ENCODE measurements at regions not wholly inside any gene's neighbourhood (a gene's known extent, or its start where the extent isn't known, plus 50 kb on each side); places are given as distances from the start of the nearest gene placed in this dataset.

DNA sequence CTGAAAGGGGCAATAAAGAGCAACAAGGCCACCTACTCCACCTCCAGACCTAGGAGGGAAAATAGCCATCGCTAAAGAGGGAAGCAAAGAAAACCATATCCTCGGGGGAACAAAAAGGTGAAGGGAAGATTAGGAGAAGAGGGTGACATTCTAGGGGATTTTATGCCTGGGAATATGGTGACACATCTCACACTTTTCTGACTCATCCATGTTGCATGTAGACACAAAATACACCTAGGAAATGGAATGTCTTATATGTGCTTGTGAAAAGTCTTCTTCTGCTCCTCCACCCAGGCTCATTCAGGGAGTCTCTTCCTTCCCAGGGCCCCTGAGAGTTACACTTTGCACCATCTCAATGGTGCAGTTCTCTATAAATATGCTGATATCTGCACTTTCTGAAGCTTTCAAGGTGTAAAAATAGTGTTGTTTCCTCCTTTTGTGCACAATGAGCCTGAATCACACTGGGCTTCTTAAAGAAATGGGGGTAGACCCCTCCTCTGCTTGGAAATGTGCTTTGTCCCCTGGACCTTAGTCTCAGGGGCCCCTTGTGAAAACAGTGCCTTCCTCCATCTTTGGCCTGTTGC lies 195.9 kb downstream of the CYYR1 start:
- DNase-seq (ENCODE audit: low spot score, unreplicated experiment): no peak
- Mint-ChIP-seq H3K9me3 (ENCODE audit: low read depth) (no peaks in the 10 kb centered on the region), H3K27ac (no peak overlapping the region), H3K4me1 (ENCODE audit: low read depth) (no peaks in the 10 kb centered on the region), H3K36me3 (ENCODE audit: insufficient read depth) (no peaks in the 10 kb centered on the region), H3K4me3 (ENCODE audit: low read depth) (no peak overlapping the region), H3K27me3 (no peaks in the 10 kb centered on the region)
- TF ChIP-seq CTCF (IDR thresholded peaks at IDR 0.05; ENCODE audit: unreplicated experiment): no peak

GRCh38 chr21:26374817-26375216 lies 198.3 kb downstream of the CYYR1 start:
- Mint-ChIP-seq H3K9me3 (ENCODE audit: low read depth) (no peaks in the 10 kb centered on the region), H3K27me3 (no peaks in the 10 kb centered on the region), H3K27ac (no peak overlapping the region), H3K4me3 (ENCODE audit: low read depth) (no peak overlapping the region), H3K4me1 (ENCODE audit: low read depth) (no peaks in the 10 kb centered on the region), H3K36me3 (ENCODE audit: insufficient read depth) (no peaks in the 10 kb centered on the region)
- no peak for TF ChIP-seq CTCF (IDR thresholded peaks at IDR 0.05; ENCODE audit: unreplicated experiment)
- no peak for DNase-seq (ENCODE audit: low spot score, unreplicated experiment)

DNA sequence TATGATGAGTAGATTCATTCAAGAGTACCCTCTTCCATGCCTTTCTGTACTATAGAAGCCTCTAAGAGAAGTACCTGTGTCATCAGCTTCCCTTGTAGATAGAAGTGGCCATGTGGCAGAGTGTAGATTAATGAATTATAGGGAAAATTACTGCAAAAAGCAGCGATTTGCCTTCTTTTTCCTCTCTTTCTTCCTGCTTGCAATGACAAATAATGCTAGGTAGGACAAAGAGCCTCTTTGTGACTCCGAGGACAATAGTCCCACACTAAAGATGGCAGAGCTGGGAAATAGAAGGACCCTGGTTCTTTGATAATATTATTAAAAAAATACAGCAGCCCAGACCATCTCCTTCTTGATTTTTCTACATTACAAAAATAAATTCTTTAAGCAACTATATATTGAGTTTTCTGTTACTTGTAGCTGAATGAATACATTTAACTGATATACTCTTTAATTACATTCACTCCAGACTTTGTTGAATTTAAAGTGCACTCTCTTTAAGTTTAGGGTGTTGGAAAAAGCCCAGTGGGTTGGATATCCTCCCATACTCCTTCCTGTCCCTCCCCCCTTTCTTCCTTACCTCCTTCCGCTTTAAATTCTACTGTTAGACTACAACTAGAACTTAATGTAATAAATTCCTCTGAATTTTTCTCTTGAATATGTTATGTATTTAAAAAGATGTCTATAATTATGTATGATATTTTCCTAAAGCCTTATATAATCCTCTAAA lies 198.2 kb upstream of the APP start:
- Mint-ChIP-seq H3K27ac (no peak overlapping the region), H3K27me3 (no peaks in the 10 kb centered on the region), H3K36me3 (ENCODE audit: insufficient read depth) (no peaks in the 10 kb centered on the region), H3K4me1 (ENCODE audit: low read depth) (peaks cover 5% of the 10 kb centered on the region), H3K9me3 (ENCODE audit: low read depth) (no peaks in the 10 kb centered on the region), H3K4me3 (ENCODE audit: low read depth) (no peak overlapping the region)
- TF ChIP-seq CTCF (IDR thresholded peaks at IDR 0.05; ENCODE audit: unreplicated experiment): no peak
- DNase-seq (ENCODE audit: low spot score, unreplicated experiment): no peak

- no peak for TF ChIP-seq CTCF (IDR thresholded peaks at IDR 0.05; ENCODE audit: unreplicated experiment)
- H3K4me1 Mint-ChIP-seq (ENCODE audit: low read depth): peaks cover 5% of the 10 kb centered on the region
- no peaks in the 10 kb centered on the region for H3K27me3 Mint-ChIP-seq
- H3K27ac Mint-ChIP-seq: no peak overlapping the region
- H3K4me3 Mint-ChIP-seq (ENCODE audit: low read depth): no peak overlapping the region
- no peaks in the 10 kb centered on the region for H3K36me3 Mint-ChIP-seq (ENCODE audit: insufficient read depth)
- H3K9me3 Mint-ChIP-seq (ENCODE audit: low read depth): no peaks in the 10 kb centered on the region
- no peak for DNase-seq (ENCODE audit: low spot score, unreplicated experiment)
Measured at GRCh38 chr21:26366781-26367180, 196.2 kb upstream of the APP start.

DNA sequence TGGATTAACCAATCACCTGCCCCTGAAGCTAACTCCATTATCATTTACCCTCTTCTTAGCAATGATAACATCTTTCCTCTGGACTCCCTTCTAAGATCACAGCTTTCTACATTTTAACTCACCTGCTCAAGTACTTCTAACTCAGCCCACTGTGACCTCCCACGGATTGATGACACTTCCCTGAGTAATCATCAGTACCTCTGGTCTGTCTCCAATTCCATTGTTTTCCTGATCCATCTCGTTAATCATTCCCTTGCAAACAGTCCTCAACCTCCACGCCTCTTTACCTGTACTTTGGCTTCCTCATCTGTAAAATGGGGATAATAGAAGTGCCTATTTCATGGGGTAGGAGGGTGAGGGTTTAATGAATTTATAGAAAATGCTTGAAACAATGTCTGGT lies 195.3 kb upstream of the APP start:
- Mint-ChIP-seq H3K9me3 (ENCODE audit: low read depth) (no peaks in the 10 kb centered on the region), H3K4me3 (ENCODE audit: low read depth) (no peak overlapping the region), H3K27ac (no peak overlapping the region), H3K4me1 (ENCODE audit: low read depth) (peaks cover 5% of the 10 kb centered on the region), H3K27me3 (no peaks in the 10 kb centered on the region), H3K36me3 (ENCODE audit: insufficient read depth) (no peaks in the 10 kb centered on the region)
- TF ChIP-seq CTCF (IDR thresholded peaks at IDR 0.05; ENCODE audit: unreplicated experiment): no peak
- no peak for DNase-seq (ENCODE audit: low spot score, unreplicated experiment)
